EL (cell line): ENCODE measurements at regions not wholly inside any gene's neighbourhood (a gene's known extent, or its start where the extent isn't known, plus 50 kb on each side); places are given as distances from the start of the nearest gene placed in this dataset.
"Not testable (repeated sequence)": the region's sequence is repeated elsewhere in the genome, so short reads cannot be mapped to it uniquely, and the experiment has no call there.

Experiments
- DNase-seq: peaks from one replicate; pipeline ENCODE4 v3.0.0-alpha.2; 2016

GRCh38 chr5:97488126-97488668 lies 305.1 kb upstream of the RIOK2 start:
- no peak for DNase-seq

GRCh38 chr5:97489010-97489840 lies 306.2 kb upstream of the RIOK2 start:
- DNase-seq: no peak

GRCh38 chr5:97494465-97494864 lies 311.4 kb upstream of the RIOK2 start:
- no peak for DNase-seq

GRCh38 chr5:97495301-97495700 lies 312.3 kb upstream of the RIOK2 start:
- DNase-seq: no peak

- DNase-seq: no peak
These were observed 313.0 kb upstream of the RIOK2 start for GRCh38 chr5:97496037-97496436.

GRCh38 chr5:97498657-97499056 lies 315.6 kb upstream of the RIOK2 start:
- DNase-seq: no peak

GRCh38 chr5:97499605-97500004 lies 316.6 kb upstream of the RIOK2 start:
- no peak for DNase-seq

- DNase-seq: no peak
These were observed 318.4 kb upstream of the RIOK2 start for GRCh38 chr5:97501286-97501964.

- DNase-seq: peak; percentile 21
These were observed 318.9 kb upstream of the RIOK2 start for GRCh38 chr5:97501965-97502305.

- DNase-seq: no peak
These were observed 325.8 kb upstream of the RIOK2 start for GRCh38 chr5:97508864-97509263.

GRCh38 chr5:97519565-97519964 lies 336.5 kb upstream of the RIOK2 start:
- not testable (repeated sequence) for DNase-seq

GRCh38 chr5:97523336-97523735 lies 340.3 kb upstream of the RIOK2 start:
- DNase-seq: not testable (repeated sequence)

GRCh38 chr5:97525780-97526179 lies 342.7 kb upstream of the RIOK2 start:
- DNase-seq: no peak

- peak; percentile 59 for DNase-seq
These were observed 345.9 kb upstream of the RIOK2 start for GRCh38 chr5:97528941-97529340.

- DNase-seq: no peak
These were observed 346.4 kb upstream of the RIOK2 start for GRCh38 chr5:97529354-97529985.

- DNase-seq: no peak
These were observed 348.5 kb upstream of the RIOK2 start for GRCh38 chr5:97531549-97531948.

- DNase-seq: peak; percentile 92
These were observed 351.1 kb upstream of the RIOK2 start for GRCh38 chr5:97534166-97534565.

GRCh38 chr5:97536683-97537082 lies 353.6 kb upstream of the RIOK2 start:
- no peak for DNase-seq

GRCh38 chr5:97538912-97539311 lies 355.9 kb upstream of the RIOK2 start:
- no peak for DNase-seq

- no peak for DNase-seq
These were observed 358.8 kb upstream of the RIOK2 start for GRCh38 chr5:97541864-97542263.

GRCh38 chr5:97542469-97542868 lies 359.4 kb upstream of the RIOK2 start:
- DNase-seq: no peak

GRCh38 chr5:97543166-97543565 lies 360.1 kb upstream of the RIOK2 start:
- no peak for DNase-seq

GRCh38 chr5:97544240-97544639 lies 361.2 kb upstream of the RIOK2 start:
- DNase-seq: no peak

- no peak for DNase-seq
These were observed 361.6 kb upstream of the RIOK2 start for GRCh38 chr5:97544678-97545077.
